ENCODE measurements at regions not wholly inside any gene's neighbourhood (a gene's known extent, or its start where the extent isn't known, plus 50 kb on each side); places are given as distances from the start of the nearest gene placed in this dataset.

GRCh38 chr15:27681038-27681437 is 418.1 kb downstream of the OCA2 start:
- TF ChIP-seq CTCF (conservative IDR thresholded peaks at IDR 0.05; ENCODE audit: low read depth, low read length): peak; percentile 59
- H3K4me3 ChIP-seq (ENCODE audit: low read depth, low read length): no peak overlapping the region
- peak; percentile 15 for DNase-seq (ENCODE audit: low read depth)

- DNase-seq (ENCODE audit: low read depth): peak; percentile 20
- peak; percentile 2 for TF ChIP-seq CTCF (conservative IDR thresholded peaks at IDR 0.05; ENCODE audit: low read depth, low read length)
- H3K4me3 ChIP-seq (ENCODE audit: low read depth, low read length): no peak overlapping the region
Measured at GRCh38 chr15:27679731-27680471, 419.2 kb downstream of the OCA2 start.

- TF ChIP-seq CTCF (conservative IDR thresholded peaks at IDR 0.05; ENCODE audit: low read depth, low read length): no peak
- no peak overlapping the region for H3K4me3 ChIP-seq (ENCODE audit: low read depth, low read length)
- DNase-seq (ENCODE audit: low read depth): no peak
Measured at GRCh38 chr15:27679203-27679602, 419.9 kb downstream of the OCA2 start.

- no peak for DNase-seq (ENCODE audit: low read depth)
- H3K4me3 ChIP-seq (ENCODE audit: low read depth, low read length): no peak overlapping the region
- no peak for TF ChIP-seq CTCF (conservative IDR thresholded peaks at IDR 0.05; ENCODE audit: low read depth, low read length)
Measured at GRCh38 chr15:27677951-27678350, 421.2 kb downstream of the OCA2 start.

GRCh38 chr15:27676647-27677046 is 422.5 kb downstream of the OCA2 start:
- no peak overlapping the region for H3K4me3 ChIP-seq (ENCODE audit: low read depth, low read length)
- DNase-seq (ENCODE audit: low read depth): no peak
- no peak for TF ChIP-seq CTCF (conservative IDR thresholded peaks at IDR 0.05; ENCODE audit: low read depth, low read length)

- no peak for DNase-seq (ENCODE audit: low read depth)
- no peak overlapping the region for H3K4me3 ChIP-seq (ENCODE audit: low read depth, low read length)
- no peak for TF ChIP-seq CTCF (conservative IDR thresholded peaks at IDR 0.05; ENCODE audit: low read depth, low read length)
Measured at GRCh38 chr15:27675571-27675970, 423.5 kb downstream of the OCA2 start.

GRCh38 chr15:27674826-27675225 is 424.3 kb downstream of the OCA2 start:
- DNase-seq (ENCODE audit: low read depth): no peak
- H3K4me3 ChIP-seq (ENCODE audit: low read depth, low read length): no peak overlapping the region
- no peak for TF ChIP-seq CTCF (conservative IDR thresholded peaks at IDR 0.05; ENCODE audit: low read depth, low read length)

All from choroid plexus epithelial cell (primary cell).